ENCODE measurements at regions not wholly inside any gene's neighbourhood (a gene's known extent, or its start where the extent isn't known, plus 50 kb on each side); places are given as distances from the start of the nearest gene placed in this dataset.

GRCh38 chrX:69357317-69357716 is 146.8 kb upstream of the NALF2 start:
- TF ChIP-seq, protein P1, sequence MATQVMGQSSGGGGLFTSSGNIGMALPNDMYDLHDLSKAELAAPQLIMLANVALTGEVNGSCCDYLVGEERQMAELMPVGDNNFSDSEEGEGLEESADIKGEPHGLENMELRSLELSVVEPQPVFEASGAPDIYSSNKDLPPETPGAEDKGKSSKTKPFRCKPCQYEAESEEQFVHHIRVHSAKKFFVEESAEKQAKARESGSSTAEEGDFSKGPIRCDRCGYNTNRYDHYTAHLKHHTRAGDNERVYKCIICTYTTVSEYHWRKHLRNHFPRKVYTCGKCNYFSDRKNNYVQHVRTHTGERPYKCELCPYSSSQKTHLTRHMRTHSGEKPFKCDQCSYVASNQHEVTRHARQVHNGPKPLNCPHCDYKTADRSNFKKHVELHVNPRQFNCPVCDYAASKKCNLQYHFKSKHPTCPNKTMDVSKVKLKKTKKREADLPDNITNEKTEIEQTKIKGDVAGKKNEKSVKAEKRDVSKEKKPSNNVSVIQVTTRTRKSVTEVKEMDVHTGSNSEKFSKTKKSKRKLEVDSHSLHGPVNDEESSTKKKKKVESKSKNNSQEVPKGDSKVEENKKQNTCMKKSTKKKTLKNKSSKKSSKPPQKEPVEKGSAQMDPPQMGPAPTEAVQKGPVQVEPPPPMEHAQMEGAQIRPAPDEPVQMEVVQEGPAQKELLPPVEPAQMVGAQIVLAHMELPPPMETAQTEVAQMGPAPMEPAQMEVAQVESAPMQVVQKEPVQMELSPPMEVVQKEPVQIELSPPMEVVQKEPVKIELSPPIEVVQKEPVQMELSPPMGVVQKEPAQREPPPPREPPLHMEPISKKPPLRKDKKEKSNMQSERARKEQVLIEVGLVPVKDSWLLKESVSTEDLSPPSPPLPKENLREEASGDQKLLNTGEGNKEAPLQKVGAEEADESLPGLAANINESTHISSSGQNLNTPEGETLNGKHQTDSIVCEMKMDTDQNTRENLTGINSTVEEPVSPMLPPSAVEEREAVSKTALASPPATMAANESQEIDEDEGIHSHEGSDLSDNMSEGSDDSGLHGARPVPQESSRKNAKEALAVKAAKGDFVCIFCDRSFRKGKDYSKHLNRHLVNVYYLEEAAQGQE (IDR thresholded peaks at IDR 0.05; ENCODE audit: insufficient read depth in 1 of 2, low read depth in 2 of 2, low read length in 1 of 2), result no peak
- no peak for TF ChIP-seq TCF7L2 (IDR thresholded peaks at IDR 0.05; ENCODE audit: low read depth, low read length)
- no peak for TF ChIP-seq CTCF (IDR thresholded peaks at IDR 0.05)
- TF ChIP-seq POLR2AphosphoS5 (IDR thresholded peaks at IDR 0.05; ENCODE audit: low read depth, low read length), result no peak
- TF ChIP-seq SIN3A (IDR thresholded peaks at IDR 0.05; ENCODE audit: borderline replicate concordance, insufficient read depth, low read depth, low read length), result no peak
